OCI-LY1 (cell line): ENCODE measurements at regions not wholly inside any gene's neighbourhood (a gene's known extent, or its start where the extent isn't known, plus 50 kb on each side); places are given as distances from the start of the nearest gene placed in this dataset.

Source experiments
- H2AFZ ChIP-seq: fragments of 200-600 bp; sonication (generic), shearing (Covaris generic); 2 replicates; pipeline ENCODE4 v1.6.0; 2014; ENCODE audit warnings: antibody characterized with exemption, mild to moderate bottlenecking, low read length
- H3F3A ChIP-seq: fragments of 200-600 bp; sonication (generic), shearing (Covaris generic); 2 replicates; pipeline ENCODE4 v1.6.0; 2014; ENCODE audit warnings: mild to moderate bottlenecking, antibody characterized with exemption, low read length, moderate library complexity; ENCODE audit not compliant: insufficient read depth
- H3K27ac ChIP-seq: fragments of 200-600 bp; sonication (generic); 2 replicates; pipeline ENCODE4 v1.5.1; 2014; ENCODE audit warnings: low read length, mixed run types, mild to moderate bottlenecking, low read depth; ENCODE audit not compliant: poor library complexity, severe bottlenecking
- H3K27me3 ChIP-seq: fragments of 200-600 bp; sonication (generic); 2 replicates; pipeline ENCODE4 v1.6.0; 2014; ENCODE audit warnings: antibody characterized with exemption, mild to moderate bottlenecking, low read length, moderate library complexity; ENCODE audit not compliant: insufficient read depth
- H3K36me3 ChIP-seq: fragments of 200-600 bp; sonication (generic); 2 replicates; pipeline ENCODE4 v1.6.1; 2014; ENCODE audit warnings: mild to moderate bottlenecking, antibody characterized with exemption, low read length, moderate library complexity, mixed read lengths; ENCODE audit not compliant: insufficient read depth
- H3K4me1 ChIP-seq: fragments of 200-600 bp; sonication (generic); 2 replicates; pipeline ENCODE4 v1.5.1; 2014; ENCODE audit warnings: mild to moderate bottlenecking, low read length, moderate library complexity; ENCODE audit not compliant: insufficient read depth, severe bottlenecking
- H3K4me2 ChIP-seq: fragments of 200-600 bp; sonication (generic), shearing (Covaris generic); 2 replicates; pipeline ENCODE4 v1.6.1; 2014; ENCODE audit warnings: low read length
- H3K4me3 ChIP-seq: fragments of 200-600 bp; sonication (generic); 2 replicates; pipeline ENCODE4 v1.5.1; 2014; ENCODE audit warnings: low read length, low read depth, mild to moderate bottlenecking, mixed read lengths; ENCODE audit not compliant: poor library complexity, severe bottlenecking
- H3K79me2 ChIP-seq: fragments of 200-600 bp; shearing (Covaris generic); 2 replicates; pipeline ENCODE4 v1.6.1; 2016; ENCODE audit warnings: mixed run types, low read length, mixed read lengths; ENCODE audit not compliant: insufficient read depth
- H3K9ac ChIP-seq: fragments of 200-600 bp; sonication (generic), shearing (Covaris generic); 2 replicates; pipeline ENCODE4 v1.6.1; 2014; ENCODE audit warnings: mild to moderate bottlenecking, low read length, mixed read lengths
- H3K9me2 ChIP-seq: fragments of 200-600 bp; sonication (generic), shearing (Covaris generic); 2 replicates; pipeline ENCODE4 v1.6.1; 2014; ENCODE audit warnings: low read depth, mild to moderate bottlenecking, low read length, mixed read lengths
- H3K9me3 ChIP-seq: fragments of 200-600 bp; shearing (Covaris generic); 2 replicates; pipeline ENCODE4 v1.6.1; 2014; ENCODE audit warnings: low read length, mixed read lengths
- H4K20me1 ChIP-seq: fragments of 200-600 bp; sonication (generic), shearing (Covaris generic); 2 replicates; pipeline ENCODE4 v1.6.0; 2016; ENCODE audit warnings: mild to moderate bottlenecking, low read length; ENCODE audit not compliant: insufficient read depth
- CTCF ChIP-seq: fragments of 200-600 bp; sonication (generic), shearing (Covaris generic); IDR thresholded peaks from 2 replicates; pipeline ENCODE4 v1.5.1; 2017; ENCODE audit warnings: mild to moderate bottlenecking, antibody characterized with exemption, low read length, moderate library complexity, mixed read lengths
- EZH2 ChIP-seq: fragments of 200-600 bp; sonication (generic), shearing (Covaris generic); IDR thresholded peaks from 2 replicates; pipeline ENCODE4 v1.8.0; 2017; ENCODE audit warnings: borderline replicate concordance, mixed run types, mild to moderate bottlenecking, antibody characterized with exemption, low read length, moderate library complexity, mixed read lengths

GRCh38 chr5:10828241-10828640, 67.2 kb upstream of the DAP start:
- no peaks in the 10 kb centered on the region for H3K36me3 ChIP-seq
- TF ChIP-seq EZH2 (no peak), CTCF (no peak)
- no peak overlapping the region for H3K9ac ChIP-seq
- H3F3A ChIP-seq = no peaks in the 10 kb centered on the region
- no peaks in the 10 kb centered on the region for H4K20me1 ChIP-seq
- no peak overlapping the region for H2AFZ ChIP-seq
- no peaks in the 10 kb centered on the region for H3K9me3 ChIP-seq
- H3K79me2 ChIP-seq = no peaks in the 10 kb centered on the region
- no peaks in the 10 kb centered on the region for H3K9me2 ChIP-seq
- H3K4me1 ChIP-seq = no peaks in the 10 kb centered on the region
- no peak overlapping the region for H3K4me3 ChIP-seq
- no peak overlapping the region for H3K27ac ChIP-seq
- H3K27me3 ChIP-seq = 0 out of 2 replicates have a peak, but pooled peaks cover 4% of the 10 kb centered on the region
- H3K4me2 ChIP-seq = no peak overlapping the region

GRCh38 chr5:10827571-10827970, 66.5 kb upstream of the DAP start:
- no peaks in the 10 kb centered on the region for H3K4me1 ChIP-seq
- H3K27me3 ChIP-seq = no peaks in the 10 kb centered on the region
- H3K4me3 ChIP-seq = no peak overlapping the region
- H4K20me1 ChIP-seq = no peaks in the 10 kb centered on the region
- no peaks in the 10 kb centered on the region for H3K9me2 ChIP-seq
- H3K27ac ChIP-seq = no peak overlapping the region
- no peak overlapping the region for H3K9ac ChIP-seq
- no peaks in the 10 kb centered on the region for H3K36me3 ChIP-seq
- TF ChIP-seq CTCF (no peak), EZH2 (no peak)
- no peaks in the 10 kb centered on the region for H3K79me2 ChIP-seq
- H3K4me2 ChIP-seq = no peak overlapping the region
- H3F3A ChIP-seq = no peaks in the 10 kb centered on the region
- no peaks in the 10 kb centered on the region for H3K9me3 ChIP-seq
- H2AFZ ChIP-seq = no peak overlapping the region

DNA sequence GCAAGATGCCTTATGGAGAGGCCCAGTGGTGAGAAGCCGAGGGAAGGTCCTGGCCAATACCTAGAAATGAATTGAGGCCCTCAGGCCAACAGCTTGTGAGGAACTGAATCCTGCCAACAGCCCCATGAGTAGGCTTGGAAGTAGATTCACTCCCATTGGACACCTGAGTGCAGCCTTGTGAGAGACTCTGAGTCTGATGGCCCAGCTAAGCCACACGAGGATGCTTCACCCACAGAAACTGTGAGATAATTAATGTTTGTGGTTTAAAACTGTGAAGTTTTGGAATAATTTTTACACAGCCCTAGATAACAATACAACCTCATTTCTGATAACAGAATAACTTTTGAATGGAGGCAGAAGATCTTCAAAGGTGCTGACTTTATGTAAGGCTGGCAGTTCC, 65.9 kb upstream of the DAP start:
- Histone ChIP-seq H3K27ac (no peak overlapping the region), H3F3A (no peaks in the 10 kb centered on the region), H3K9me3 (no peaks in the 10 kb centered on the region), H3K27me3 (no peaks in the 10 kb centered on the region), H3K9me2 (no peaks in the 10 kb centered on the region), H3K36me3 (no peaks in the 10 kb centered on the region), H2AFZ (no peak overlapping the region), H3K9ac (no peak overlapping the region), H3K4me1 (no peaks in the 10 kb centered on the region), H3K4me2 (no peak overlapping the region), H3K4me3 (no peak overlapping the region), H4K20me1 (no peaks in the 10 kb centered on the region), H3K79me2 (no peaks in the 10 kb centered on the region)
- TF ChIP-seq CTCF = no peak
- TF ChIP-seq EZH2 = no peak
